Small intestine (tissue), 7 donors: ENCODE measurements at regions not wholly inside any gene's neighbourhood (a gene's known extent, or its start where the extent isn't known, plus 50 kb on each side); places are given as distances from the start of the nearest gene placed in this dataset.
A peak's percentile ranks its signal among the peaks of the same experiment; 100 is the strongest.

Experiments
- DNase-seq, 2 donors: peaks; one replicate each; pipeline versions ENCODE4 v3.0.0 to v3.0.0-alpha.2; 2013
- FAIRE-seq: peaks from 2 replicates; lab custom pipeline; 2012; peaks lifted over from hg19 to GRCh38; lab: Jason Lieb, UNC
- H3K27ac ChIP-seq, 3 donors: one replicate each; pipeline ENCODE4 v1.5.1; 2013; ENCODE audit warnings: low read length in 2 of 3, mild to moderate bottlenecking in 2 of 3, control low read depth in 1 of 3, inconsistent platforms in 1 of 3, low read depth in 1 of 3, moderate library complexity in 1 of 3
- H3K27me3 ChIP-seq, 3 donors: one replicate each; pipeline ENCODE4 v1.6.1; 2013; ENCODE audit warnings: low read length in 3 of 3, inconsistent platforms in 1 of 3; ENCODE audit not compliant: control insufficient read depth in 3 of 3, insufficient read depth in 3 of 3
- H3K36me3 ChIP-seq, 3 donors: one replicate each; pipeline ENCODE4 v1.6.1; 2013; ENCODE audit warnings: low read length in 3 of 3, inconsistent platforms in 1 of 3, low read depth in 1 of 3, mild to moderate bottlenecking in 1 of 3, moderate library complexity in 1 of 3; ENCODE audit not compliant: control insufficient read depth in 3 of 3, insufficient read depth in 2 of 3
- H3K4me1 ChIP-seq, 3 donors: one replicate each; pipeline ENCODE4 v1.6.1; 2013; ENCODE audit warnings: low read length in 2 of 3, inconsistent platforms in 1 of 3, low read depth in 1 of 3, mild to moderate bottlenecking in 1 of 3, moderate library complexity in 1 of 3; ENCODE audit not compliant: control insufficient read depth in 3 of 3, insufficient read depth in 2 of 3
- H3K4me3 ChIP-seq, 3 donors: one replicate each; pipeline ENCODE4 v1.5.1; 2013; ENCODE audit warnings: low read length in 3 of 3, control low read depth in 1 of 3, inconsistent platforms in 1 of 3, low read depth in 1 of 3, mild to moderate bottlenecking in 1 of 3, moderate library complexity in 1 of 3
- H3K9me3 ChIP-seq, 2 donors: one replicate each; pipeline ENCODE4 v1.6.1; 2013; ENCODE audit warnings: low read depth in 1 of 2, low read length in 1 of 2; ENCODE audit not compliant: control insufficient read depth in 2 of 2, insufficient read depth in 1 of 2
- WGBS, 3 donors: extraction: QIAGEN DNeasy Blood & Tissue Kit; methylation state at CpG; one replicate each; pipeline ENCODE4 v1.1.7; 2013; 5-methylcytosine and 5-hydroxymethylcytosine counted together
- donor health status: healthy with polysubstance abuse.
- donor health status: control.
- donor health status: control.
- donor health status: Bipolar disorder and iron deficiency.
- donor health status: healthy.

DNA sequence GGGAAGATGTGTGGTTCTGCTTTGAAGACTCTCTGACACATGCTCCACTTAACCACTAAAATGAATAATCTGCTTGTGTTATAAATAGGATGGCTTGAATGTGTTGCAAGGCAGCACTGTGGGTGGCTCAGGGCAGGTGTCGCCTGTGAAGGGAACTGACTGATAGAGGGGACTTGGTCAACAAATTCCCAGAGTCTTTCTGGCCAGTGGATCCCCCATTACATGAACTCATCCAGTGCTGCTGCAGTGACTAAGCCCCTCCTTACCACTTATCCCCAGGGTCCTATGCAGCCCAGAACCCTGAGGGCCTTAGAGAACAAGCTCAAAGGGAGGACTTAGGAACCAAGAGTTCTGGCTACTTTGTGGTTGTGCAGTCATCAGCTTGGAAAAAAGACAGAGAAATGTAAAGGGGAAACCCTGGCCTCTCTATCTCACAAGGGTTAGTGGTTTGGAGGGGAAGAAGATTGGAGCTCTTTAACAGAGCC lies 226.2 kb upstream of the TNP1 start:
- Histone ChIP-seq H3K27ac (no peak overlapping the region), H3K27me3 (no peaks in the 10 kb centered on the region), H3K9me3 (no peaks in the 10 kb centered on the region), H3K36me3 (no peaks in the 10 kb centered on the region), H3K4me1 (no peaks in the 10 kb centered on the region), H3K4me3 (no peak overlapping the region)
- FAIRE-seq (no peak), DNase-seq (no peak)
- WGBS, 3 donors: 69 to 87% (median 69%) methylated on average over 1 of the region's 1 CpG

DNA sequence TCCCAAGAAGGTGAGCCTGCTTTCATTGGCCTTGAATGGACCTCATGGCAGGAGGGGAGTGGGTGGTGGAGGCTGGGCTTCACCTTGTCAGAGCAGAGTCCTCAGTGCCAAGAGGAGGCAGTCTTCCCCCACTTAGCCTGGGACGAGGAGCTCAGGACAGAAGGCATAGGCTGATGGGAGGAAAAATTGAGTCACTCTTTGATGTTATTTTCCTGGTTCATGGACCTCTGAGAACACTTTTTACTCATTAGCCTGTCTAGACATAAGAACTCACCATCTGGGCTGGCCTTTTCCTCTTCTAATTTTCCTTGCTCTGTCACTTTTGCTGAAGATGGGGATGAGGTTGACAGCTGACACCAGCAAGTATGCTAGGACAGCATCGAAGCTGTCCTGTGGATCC lies 225.7 kb upstream of the TNP1 start:
- FAIRE-seq: no peak

DNA sequence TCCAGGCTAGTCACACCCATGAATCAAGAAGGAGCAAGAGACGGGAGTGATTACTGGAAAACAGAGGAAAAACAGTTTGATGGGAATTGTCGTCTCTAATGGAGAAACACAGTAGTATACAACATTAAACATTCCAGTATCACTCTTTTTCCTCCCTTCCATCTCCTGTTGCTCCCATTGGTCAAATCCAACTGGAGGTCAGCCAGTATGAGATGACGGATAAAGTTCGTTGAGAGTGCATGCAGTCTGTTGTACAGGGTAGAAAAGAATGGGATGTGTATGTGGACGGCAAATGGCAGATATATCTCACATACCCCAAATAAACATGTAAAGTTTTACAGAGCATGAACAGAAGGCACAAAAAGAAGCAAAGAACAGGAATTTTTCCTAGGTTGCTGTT lies 221.9 kb upstream of the TNP1 start:
- H3K4me1 ChIP-seq: no peaks in the 10 kb centered on the region
- no peak overlapping the region for H3K4me3 ChIP-seq
- no peaks in the 10 kb centered on the region for H3K36me3 ChIP-seq
- DNase-seq (no peak), FAIRE-seq (no peak)
- H3K27me3 ChIP-seq: no peaks in the 10 kb centered on the region
- no peaks in the 10 kb centered on the region for H3K9me3 ChIP-seq
- no peak overlapping the region for H3K27ac ChIP-seq
- 82 to 86% (median 84%) methylated on average over 5 of the region's 5 CpGs for WGBS, 3 donors

More for the DNA sequence above, 225.7 kb upstream of the TNP1 start:
- no peaks in the 10 kb centered on the region for H3K4me1 ChIP-seq
- no peaks in the 10 kb centered on the region for H3K9me3 ChIP-seq
- no peaks in the 10 kb centered on the region for H3K36me3 ChIP-seq
- no peak for DNase-seq
- WGBS, 3 donors: 62 to 69% (median 65%) methylated on average over 2 of the region's 2 CpGs
- no peaks in the 10 kb centered on the region for H3K27me3 ChIP-seq
- H3K4me3 ChIP-seq: no peak overlapping the region
- no peak overlapping the region for H3K27ac ChIP-seq

DNA sequence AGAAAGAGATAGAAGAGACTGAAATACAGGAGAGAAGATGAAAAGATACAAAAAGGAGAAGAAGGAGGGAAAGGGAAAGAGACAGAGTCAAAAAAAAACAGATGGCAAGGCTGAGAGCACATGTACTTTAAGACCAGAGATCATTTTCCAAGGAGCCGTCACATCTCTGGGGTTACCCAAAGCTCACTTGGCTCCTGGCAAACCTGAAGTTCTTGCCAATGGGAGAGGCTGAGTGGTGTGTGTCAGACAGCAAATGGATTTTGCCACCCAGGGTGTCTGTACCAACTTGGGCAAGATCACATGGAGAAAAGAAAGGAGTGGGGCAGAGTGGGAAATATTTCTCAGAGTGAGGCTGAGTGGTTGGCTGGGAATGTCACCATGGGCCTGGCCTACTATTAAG lies 219.3 kb upstream of the TNP1 start:
- Histone ChIP-seq H3K36me3 (no peaks in the 10 kb centered on the region), H3K27ac (no peak overlapping the region), H3K27me3 (no peaks in the 10 kb centered on the region), H3K9me3 (no peaks in the 10 kb centered on the region), H3K4me3 (no peak overlapping the region), H3K4me1 (no peaks in the 10 kb centered on the region)
- DNase-seq: no peak
- 58 to 91% (median 81%) methylated on average over 1 of the region's 1 CpG for WGBS, 3 donors
- FAIRE-seq: no peak

DNA sequence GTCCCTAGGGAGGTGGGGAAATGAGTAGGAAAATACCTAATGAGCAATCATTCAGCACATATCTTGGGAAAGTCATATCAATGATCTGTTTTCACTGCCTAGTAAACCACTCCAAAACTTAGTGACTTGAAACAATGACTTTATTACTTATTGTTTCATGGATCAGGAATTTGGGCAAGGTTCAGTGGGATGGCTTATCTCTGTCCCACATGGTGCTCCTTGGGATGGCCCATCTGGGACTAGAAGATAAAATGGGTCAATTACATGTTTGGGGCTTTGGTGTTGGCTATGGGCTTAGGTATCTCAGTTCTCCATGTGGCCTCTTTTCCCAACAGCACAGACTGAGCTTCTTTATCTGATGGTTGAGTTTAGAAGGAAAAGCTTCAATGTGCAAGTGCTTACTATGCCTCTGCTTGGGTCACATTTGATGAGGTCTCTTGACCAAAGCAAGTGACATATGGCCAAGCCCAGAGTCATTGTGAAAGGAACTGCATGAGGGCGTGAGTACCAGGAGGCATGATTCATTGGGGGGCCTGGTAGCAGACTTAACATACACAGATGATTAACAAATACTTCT lies 218.1 kb upstream of the TNP1 start:
- Histone ChIP-seq H3K9me3 (no peaks in the 10 kb centered on the region), H3K27me3 (no peaks in the 10 kb centered on the region), H3K27ac (no peak overlapping the region), H3K36me3 (no peaks in the 10 kb centered on the region), H3K4me3 (no peak overlapping the region), H3K4me1 (no peaks in the 10 kb centered on the region)
- FAIRE-seq: no peak
- 71 to 82% (median 82%) methylated on average over 1 of the region's 1 CpG for WGBS, 3 donors
- DNase-seq: no peak

DNA sequence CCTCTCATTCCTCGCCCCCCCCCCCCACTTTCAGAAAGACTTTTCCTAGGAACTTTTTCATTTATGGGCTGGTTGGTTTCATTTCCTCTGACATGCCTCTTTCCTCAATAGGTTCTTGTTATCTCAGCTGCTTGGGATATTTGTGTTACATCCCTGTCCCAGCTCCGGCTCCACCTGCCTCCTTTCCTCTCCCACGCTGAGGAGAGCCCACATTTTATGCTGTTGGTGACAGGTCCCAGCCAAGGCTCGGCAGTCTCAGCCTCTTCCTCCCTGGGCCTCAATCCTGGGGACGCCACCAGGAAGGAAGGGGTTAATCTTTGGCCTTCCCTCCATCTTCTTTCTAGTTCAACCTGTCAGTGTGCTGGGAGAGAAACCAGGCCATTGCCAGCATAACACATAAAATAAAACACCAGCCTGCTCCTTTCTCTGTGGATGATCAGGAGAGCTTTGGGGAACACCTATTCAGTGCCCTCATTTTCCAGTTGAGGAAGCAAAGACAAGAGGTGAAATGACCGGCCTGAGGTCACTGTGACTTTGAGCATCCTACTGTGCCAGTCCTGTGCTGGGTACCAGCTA lies 216.9 kb upstream of the TNP1 start:
- Histone ChIP-seq H3K27me3 (no peaks in the 10 kb centered on the region), H3K4me3 (no peak overlapping the region), H3K9me3 (no peaks in the 10 kb centered on the region), H3K36me3 (no peaks in the 10 kb centered on the region), H3K4me1 (no peaks in the 10 kb centered on the region), H3K27ac (no peak overlapping the region)
- DNase-seq (no peak), FAIRE-seq (no peak)
- WGBS, 3 donors: 60 to 76% (median 68%) methylated on average over 6 of the region's 6 CpGs

DNA sequence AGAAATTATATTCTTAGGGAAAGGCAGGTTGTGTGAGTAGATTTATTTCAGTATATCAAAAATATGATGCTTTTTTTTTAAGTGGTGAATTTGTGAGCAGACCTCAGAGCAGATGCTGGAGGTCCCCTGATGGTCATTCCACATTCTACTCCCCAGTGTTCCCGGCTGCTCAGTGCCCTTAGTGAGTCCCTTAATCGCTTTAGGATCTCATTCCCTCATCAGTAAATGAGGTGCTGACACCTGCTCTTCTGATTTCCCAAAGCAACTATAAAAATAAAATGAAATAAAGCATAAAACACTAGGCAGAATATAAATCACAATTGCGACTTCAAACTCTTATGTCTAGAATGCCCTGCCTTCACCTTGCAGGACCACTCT lies 216.2 kb upstream of the TNP1 start:
- Histone ChIP-seq H3K27me3 (no peaks in the 10 kb centered on the region), H3K27ac (no peak overlapping the region)
- no peak for FAIRE-seq

DNA sequence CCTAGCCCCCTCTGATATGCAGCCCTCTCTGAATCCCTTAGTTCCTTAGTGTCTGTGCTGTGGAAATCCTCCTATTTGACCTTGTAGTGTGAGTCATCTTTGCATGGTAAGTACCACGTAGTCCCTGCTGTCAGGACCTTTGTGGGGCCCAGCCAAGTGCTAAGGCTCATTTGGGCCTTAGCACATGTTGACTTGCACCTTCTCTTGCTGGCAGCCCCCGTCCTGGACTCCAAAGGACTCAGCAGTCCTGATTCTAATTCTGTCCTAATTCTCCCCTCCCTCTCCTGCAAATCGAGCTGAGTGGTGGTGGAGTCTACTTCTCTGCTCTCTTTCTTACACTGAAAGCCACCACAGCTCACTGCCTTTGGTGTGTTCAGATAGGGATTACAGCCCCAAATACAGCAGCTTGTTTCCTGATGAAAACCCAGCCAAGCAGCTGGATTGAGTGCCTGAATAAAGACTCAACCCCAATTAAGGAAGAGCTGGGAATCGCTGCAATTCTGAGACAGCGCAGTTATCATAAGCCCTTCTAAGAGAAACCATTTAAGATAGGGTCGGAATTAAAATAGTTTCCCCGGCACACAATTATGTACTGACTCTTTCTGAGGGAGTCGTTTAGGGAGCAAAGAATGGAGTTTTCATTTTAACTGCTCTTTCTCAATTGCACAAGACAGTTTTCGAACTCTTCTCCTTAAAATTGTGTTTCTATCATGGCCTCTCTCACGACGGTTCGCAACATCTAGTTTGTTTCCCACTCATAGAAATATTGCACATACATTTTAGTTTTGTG lies 215.6 kb upstream of the TNP1 start:
- H3K36me3 ChIP-seq: no peaks in the 10 kb centered on the region
- no peaks in the 10 kb centered on the region for H3K27me3 ChIP-seq
- no peaks in the 10 kb centered on the region for H3K9me3 ChIP-seq
- FAIRE-seq (no peak), DNase-seq (no peak)
- no peaks in the 10 kb centered on the region for H3K4me1 ChIP-seq
- H3K4me3 ChIP-seq: no peak overlapping the region
- whole genome bisulfite sequencing, 3 donors: 64 to 72% (median 68%) methylated on average over 12 of the region's 12 CpGs
- peak overlapping the region in 1 of 3 donors; percentile 66 for H3K27ac ChIP-seq

More for the DNA sequence above, 216.2 kb upstream of the TNP1 start:
- H3K4me1 ChIP-seq: no peaks in the 10 kb centered on the region
- DNase-seq: no peak
- H3K9me3 ChIP-seq: no peaks in the 10 kb centered on the region
- no peak overlapping the region for H3K4me3 ChIP-seq
- 73 to 81% (median 80%) methylated on average over 3 of the region's 3 CpGs for WGBS, 3 donors
- H3K36me3 ChIP-seq: no peaks in the 10 kb centered on the region
